NCI-H226 (cell line): ENCODE measurements at regions not wholly inside any gene's neighbourhood (a gene's known extent, or its start where the extent isn't known, plus 50 kb on each side); places are given as distances from the start of the nearest gene placed in this dataset.
"Not testable (repeated sequence)": the region's sequence is repeated elsewhere in the genome, so short reads cannot be mapped to it uniquely, and the experiment has no call there.

Experiments
- DNase-seq: peaks from one replicate; pipeline ENCODE4 v3.0.0-alpha.2; 2015

DNA sequence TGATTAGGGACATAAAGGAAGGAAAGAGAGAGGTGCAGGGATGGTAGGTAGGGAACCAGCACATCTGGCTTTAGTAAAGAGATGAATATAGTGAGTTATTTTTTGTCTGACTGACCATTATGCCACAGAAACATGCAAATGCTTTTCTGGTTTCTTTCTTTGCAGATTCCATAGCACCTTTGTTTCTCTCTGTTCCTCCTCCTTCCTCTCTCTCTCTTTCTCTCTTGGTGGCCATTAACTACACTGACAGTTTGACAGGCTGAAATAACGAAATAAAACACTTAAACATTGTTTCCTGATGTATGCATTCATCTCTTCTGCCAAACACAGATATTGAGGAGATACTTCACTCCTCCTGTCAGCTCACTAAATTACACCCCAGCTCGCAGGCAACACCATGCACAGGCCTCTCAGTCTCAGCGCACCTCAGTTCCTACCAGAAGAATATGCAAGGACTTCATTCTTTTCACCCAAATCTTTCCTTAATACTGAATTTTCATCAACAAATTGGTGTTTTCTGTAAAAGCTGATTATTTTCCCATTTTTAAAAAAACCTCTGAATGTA lies 406.9 kb upstream of the SOX5 start:
- no peak for DNase-seq

DNA sequence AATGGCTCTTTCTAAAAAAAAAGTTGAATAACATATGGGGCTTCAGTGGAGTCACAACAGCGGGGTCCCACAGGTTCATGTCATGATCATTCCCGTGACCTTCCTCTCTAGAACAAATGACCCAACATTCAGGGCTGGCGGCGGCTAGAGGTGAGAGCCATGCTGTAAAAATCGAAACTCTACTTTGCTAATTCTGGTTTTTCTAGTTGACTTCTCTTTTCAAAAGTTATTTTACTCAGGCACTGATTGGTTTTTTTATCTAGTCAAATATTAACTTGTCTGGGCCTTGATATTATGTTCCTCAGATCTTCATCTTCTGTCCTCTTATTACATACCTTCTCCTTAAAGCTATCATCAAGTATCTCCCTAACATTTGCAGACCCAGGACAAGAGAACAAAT lies 402.9 kb upstream of the SOX5 start:
- DNase-seq, result no peak

GRCh38 chr12:24349051-24349799 lies 399.8 kb upstream of the SOX5 start:
- DNase-seq, result no peak

DNA sequence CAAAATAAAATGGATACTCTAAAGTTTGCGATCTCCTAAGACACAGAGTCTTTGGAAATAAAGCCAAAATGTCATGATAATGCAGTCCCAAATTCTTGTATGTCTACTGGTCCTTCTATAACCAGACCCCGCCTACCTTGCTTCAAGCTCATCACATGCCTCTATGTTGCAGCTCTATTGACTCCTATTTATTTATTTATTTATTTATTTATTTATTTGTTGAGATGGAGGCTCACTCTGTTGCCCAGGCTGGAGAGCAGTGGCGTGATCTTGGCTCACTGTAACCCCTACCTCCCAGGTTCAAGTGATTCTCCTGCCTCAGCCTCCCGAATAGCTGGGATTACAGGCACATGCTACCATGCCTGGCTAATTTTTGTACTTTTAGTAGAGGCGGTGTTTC lies 398.7 kb upstream of the SOX5 start:
- not testable (repeated sequence) for DNase-seq

GRCh38 chr12:24328261-24328660 lies 378.8 kb upstream of the SOX5 start:
- DNase-seq, result no peak

DNA sequence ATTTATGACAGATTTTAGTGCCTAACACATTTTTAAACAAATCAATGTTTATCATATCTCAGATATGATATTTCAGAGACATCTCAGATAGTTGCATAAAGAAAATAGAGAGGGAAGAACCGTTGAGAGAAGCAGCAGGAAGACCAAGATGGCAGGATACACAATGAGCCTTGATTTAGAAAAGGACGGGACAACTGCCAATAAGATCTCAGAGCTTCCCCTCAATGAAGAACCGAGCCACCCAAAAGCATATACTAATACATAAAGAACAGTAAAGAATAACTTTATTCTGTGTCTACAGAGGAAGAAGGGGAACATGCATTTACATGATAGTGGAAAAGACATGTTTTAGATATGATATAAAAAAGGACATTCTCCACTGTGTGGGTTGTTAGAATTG lies 375.9 kb upstream of the SOX5 start:
- DNase-seq, result no peak

DNA sequence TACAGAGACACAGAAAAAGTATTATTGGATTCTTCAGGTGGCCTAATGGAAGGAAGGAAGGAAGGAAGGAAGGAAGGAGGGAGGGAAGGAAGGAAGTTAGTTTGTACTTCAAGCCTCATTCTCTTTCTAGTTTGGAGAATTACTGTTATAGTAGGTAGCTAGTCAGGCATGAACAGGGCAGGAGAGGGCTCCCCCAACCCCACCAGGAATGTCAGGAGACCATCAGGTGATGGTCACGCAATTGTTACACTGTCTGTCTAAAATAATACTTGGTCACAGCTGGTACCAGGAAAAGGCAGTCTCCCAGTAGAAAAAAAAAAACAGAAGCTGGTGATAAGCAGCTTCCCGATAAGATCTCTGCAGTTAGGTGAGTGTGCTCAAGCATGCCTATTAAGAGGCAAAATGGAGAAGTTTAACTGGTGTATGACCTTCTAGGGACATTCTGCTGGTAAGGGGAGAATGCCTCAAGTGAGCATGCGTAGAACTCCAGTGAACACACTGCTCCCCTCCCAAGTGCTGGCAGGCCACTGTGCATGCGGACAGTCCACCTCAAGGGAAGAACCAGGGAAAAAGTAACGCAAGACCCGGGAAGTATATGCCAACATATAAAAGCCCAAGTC lies 358.4 kb upstream of the SOX5 start:
- DNase-seq, result no peak

DNA sequence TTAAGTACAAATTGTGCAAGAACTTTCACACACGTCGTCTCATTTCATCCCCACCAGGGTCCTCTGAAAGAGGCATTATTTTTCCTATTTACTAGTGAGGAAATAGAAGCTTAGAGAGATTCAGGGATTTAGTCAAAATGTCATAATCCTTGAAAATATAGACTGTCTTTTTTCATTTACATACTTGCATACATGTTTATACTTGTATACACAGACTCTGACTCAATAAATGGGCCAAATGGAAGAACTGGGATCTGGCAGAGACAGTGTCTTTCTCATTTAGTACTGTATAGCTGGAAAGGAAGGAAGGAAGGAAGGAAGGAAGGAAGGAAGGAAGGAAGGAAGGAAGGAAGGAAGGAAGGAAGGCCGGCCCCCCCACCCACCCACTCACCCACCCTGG lies 357.7 kb upstream of the SOX5 start:
- DNase-seq, result no peak

DNA sequence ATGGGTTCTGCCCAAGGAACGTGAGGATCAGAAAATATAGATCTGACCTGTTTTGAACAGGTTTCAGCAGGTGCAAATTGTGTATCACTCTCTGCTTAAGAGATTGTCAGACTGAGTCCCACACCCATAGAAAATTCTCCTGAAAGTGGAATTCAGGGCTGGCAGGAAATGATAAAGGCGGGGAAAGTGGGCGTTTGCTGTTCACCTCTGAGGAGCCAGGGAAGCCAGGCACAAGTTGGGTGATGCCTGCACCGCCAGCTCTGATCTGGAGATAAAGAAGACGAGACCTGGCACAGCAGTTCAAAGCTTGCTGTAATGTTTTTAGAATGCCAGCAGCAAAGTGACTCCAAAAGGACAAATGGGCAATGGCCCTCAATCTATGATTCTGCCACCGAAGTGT lies 356.5 kb upstream of the SOX5 start:
- DNase-seq, result no peak

DNA sequence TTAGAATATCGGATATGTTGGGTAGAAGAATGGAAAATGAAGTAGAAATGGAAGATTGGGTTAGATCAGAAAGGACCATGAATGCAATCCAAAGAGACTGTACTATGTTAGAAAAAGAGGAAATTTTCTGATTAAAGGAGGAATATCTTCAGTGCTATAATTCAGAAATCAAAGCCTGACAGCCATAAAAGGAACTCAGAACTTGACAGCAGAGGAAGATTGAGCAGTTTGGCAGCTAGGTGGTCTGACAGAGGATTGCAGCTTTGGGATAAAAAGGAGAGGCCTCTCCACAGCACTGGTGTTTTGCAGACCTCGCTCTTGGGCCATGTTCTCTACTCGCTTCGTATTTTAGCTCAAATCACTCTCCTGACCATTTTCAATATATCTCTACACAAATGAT lies 354.8 kb upstream of the SOX5 start:
- no peak for DNase-seq

- no peak for DNase-seq
Observed at GRCh38 chr12:24302708-24303107, 353.2 kb upstream of the SOX5 start.

DNA sequence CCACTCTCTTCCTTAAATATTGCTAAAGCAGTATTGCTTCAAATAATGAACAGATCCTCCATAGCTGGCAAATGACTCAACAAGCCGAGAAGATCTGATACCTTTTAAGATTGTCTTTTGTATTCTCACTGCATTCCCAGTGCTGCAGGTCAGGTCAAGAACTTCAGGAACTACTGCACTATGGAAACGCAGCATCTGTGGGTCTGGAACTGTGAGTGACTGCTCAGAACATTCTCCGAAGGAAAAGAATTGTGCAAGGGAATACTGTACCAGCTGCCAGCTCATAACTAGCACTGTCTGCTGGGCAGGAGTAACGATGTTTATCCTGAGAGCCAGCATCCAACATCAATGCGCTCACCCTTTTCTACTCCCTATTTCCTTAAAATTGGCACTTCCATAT lies 348.0 kb upstream of the SOX5 start:
- DNase-seq, result no peak

- DNase-seq, result no peak
Observed at GRCh38 chr12:24293549-24293948, 344.1 kb upstream of the SOX5 start.

- DNase-seq, result no peak
Observed at GRCh38 chr12:24287963-24288362, 338.5 kb upstream of the SOX5 start.

- no peak for DNase-seq
Observed at GRCh38 chr12:24285448-24285847, 336.0 kb upstream of the SOX5 start.

- DNase-seq, result no peak
Observed at GRCh38 chr12:24281341-24281740, 331.9 kb upstream of the SOX5 start.

GRCh38 chr12:24280056-24280842 lies 330.8 kb upstream of the SOX5 start:
- DNase-seq, result no peak

DNA sequence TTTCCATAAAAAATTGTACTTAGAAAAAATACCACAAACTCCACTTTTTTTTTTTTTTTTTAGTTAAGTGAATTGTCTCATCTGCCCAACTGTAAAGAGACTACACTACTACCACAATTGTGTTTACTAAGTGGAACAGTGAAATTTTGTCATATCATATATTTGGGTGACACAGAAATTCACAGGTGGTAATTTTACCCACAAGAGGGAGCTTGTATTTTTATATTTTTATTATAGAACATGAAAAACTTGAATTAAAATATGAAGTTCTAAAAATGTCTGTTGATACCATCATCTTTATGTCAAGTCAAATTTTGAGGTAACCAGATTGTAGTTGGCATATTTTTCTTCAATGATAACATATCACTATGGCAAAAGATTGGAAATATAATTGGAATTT lies 329.4 kb upstream of the SOX5 start:
- DNase-seq, result no peak

DNA sequence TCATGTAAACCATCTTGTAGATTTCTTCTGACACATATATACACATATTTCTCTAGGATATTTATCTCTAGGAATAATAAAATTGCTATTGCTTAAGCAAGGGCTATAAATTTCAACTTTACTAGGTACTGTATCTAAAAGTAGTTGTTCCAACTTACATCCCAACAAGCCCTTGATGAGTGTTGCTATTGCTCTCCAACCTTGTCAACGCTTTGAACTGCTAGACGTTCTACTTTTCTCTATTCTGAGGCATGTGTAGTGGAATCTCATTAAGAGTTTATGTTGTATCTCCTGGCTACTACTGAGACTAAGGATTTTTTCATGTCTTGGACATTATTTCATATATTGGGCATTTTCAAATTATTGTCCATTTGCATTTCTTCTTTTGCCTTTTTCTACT lies 321.5 kb upstream of the SOX5 start:
- DNase-seq, result no peak

GRCh38 chr12:24270464-24270863 lies 321.0 kb upstream of the SOX5 start:
- no peak for DNase-seq

- DNase-seq, result no peak
Observed at GRCh38 chr12:24268663-24269186, 319.3 kb upstream of the SOX5 start.

GRCh38 chr12:24266982-24267381 lies 317.5 kb upstream of the SOX5 start:
- DNase-seq, result no peak

- no peak for DNase-seq
Observed at GRCh38 chr12:24256684-24257083, 307.2 kb upstream of the SOX5 start.
